ENCODE measurements at regions not wholly inside any gene's neighbourhood (a gene's known extent, or its start where the extent isn't known, plus 50 kb on each side); places are given as distances from the start of the nearest gene placed in this dataset.

DNA sequence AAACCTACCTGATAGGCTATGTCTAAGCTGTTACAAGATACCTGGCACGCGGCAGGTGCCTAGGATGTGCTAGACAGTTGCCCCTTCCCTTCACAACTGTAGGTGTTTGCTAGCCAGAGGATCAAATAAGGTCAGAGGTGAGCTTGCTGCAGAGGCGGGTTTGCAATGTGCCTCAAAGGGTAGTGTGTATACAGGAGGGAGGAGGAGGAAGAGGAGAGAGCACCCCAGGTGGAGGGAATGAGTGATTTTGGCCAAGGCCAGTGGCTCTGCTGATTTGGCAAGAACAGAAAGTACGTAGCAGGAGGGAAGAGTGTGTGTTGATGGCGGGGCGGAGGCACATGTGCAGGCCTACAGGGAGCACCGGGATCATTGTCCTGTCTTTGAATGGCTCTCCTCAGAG is 236.5 kb downstream of the HAUS1 start:
- TF ChIP-seq CTCF (IDR thresholded peaks at IDR 0.05) (no peak), ZFX (IDR thresholded peaks at IDR 0.05; ENCODE audit: borderline replicate concordance) (no peak)

Measured in 22Rv1 (cell line).